K562 (cell line): ENCODE measurements at regions not wholly inside any gene's neighbourhood (a gene's known extent, or its start where the extent isn't known, plus 50 kb on each side); places are given as distances from the start of the nearest gene placed in this dataset.

ENCODE experiments used
- ATAC-seq: fragments of 200-7000 bp; cut with Tn5 transposase; 3 replicates; pipeline ENCODE4 v1.9.1; 2020; ENCODE audit warnings: moderate library complexity
- BruUV-seq: library from RNA; stranded (reverse); fragments of 400-500 nt; replicated peaks from 2 replicates; lab custom pipeline; 2021; lab: Mats Ljungman, UMichigan
- CTCF ChIA-PET: fragments of 300-600 bp; formaldehyde crosslinking; extraction: SDS; loops from one replicate; lab custom pipeline; 2021; ENCODE audit warnings: low intra/inter-chr PET ratio; lab: Yijun Ruan, JAX
- POLR2A ChIA-PET: fragments of 300-600, 350-650 bp; sonication (Branson Sonifier 250); formaldehyde crosslinking; extraction: SDS; loops from one replicate; lab custom pipeline; 2021; ENCODE audit warnings: antibody characterized with exemption, inconsistent platforms; lab: Yijun Ruan, JAX
- DNase-seq, 4 experiments: peaks; one replicate each; pipeline versions ENCODE4 v3.0.0 to v3.0.0-alpha.2; 2011 to 2018; ENCODE audit warnings: low spot score in 3 of 4, mixed read lengths in 3 of 4; ENCODE audit errors: extremely low read depth in 1 of 4
- FAIRE-seq: peaks from 2 replicates; lab custom pipeline; 2011; peaks lifted over from hg19 to GRCh38; lab: Jason Lieb, UNC
- H2AFZ ChIP-seq: 2 replicates; pipeline ENCODE4 v1.6.0; 2011; ENCODE audit warnings: low read depth, low read length, control low read depth, inconsistent platforms
- H3K27ac ChIP-seq: fragments of 200-600 bp; 3 replicates; pipeline ENCODE4 v1.8.0; 2011; ENCODE audit warnings: low read depth, mild to moderate bottlenecking, control low read depth, inconsistent platforms, low read length, moderate library complexity, mixed read lengths; ENCODE audit errors: extremely low read depth
- H3K27me3 ChIP-seq, 2 experiments: fragments of 300-600 bp in 1 of 2; 2 replicates in 1 of 2; 3 replicates in 1 of 2; pipeline versions ENCODE4 v1.6.0 to v1.8.0; 2011; ENCODE audit warnings: inconsistent platforms in 2 of 2, low read length in 2 of 2, mild to moderate bottlenecking in 1 of 2, mixed read lengths in 1 of 2, moderate library complexity in 1 of 2; ENCODE audit not compliant: control insufficient read depth in 2 of 2, insufficient read depth in 2 of 2
- H3K36me3 ChIP-seq: fragments of 300-600 bp; 3 replicates; pipeline ENCODE4 v1.8.0; 2011; ENCODE audit warnings: mild to moderate bottlenecking, low read length, inconsistent platforms; ENCODE audit not compliant: control insufficient read depth, insufficient read depth
- H3K4me1 ChIP-seq, 2 experiments: fragments of 200-600 bp in 1 of 2; replicated peaks in 1 of 2; 2 replicates in 1 of 2; 3 replicates in 1 of 2; pipeline versions ENCODE4 v1.5.1 to v1.8.0; 2011; ENCODE audit warnings: inconsistent platforms in 2 of 2, low read length in 2 of 2, mild to moderate bottlenecking in 1 of 2, mixed read lengths in 1 of 2, moderate library complexity in 1 of 2; ENCODE audit not compliant: control insufficient read depth in 2 of 2, insufficient read depth in 2 of 2
- H3K4me2 ChIP-seq: 2 replicates; pipeline ENCODE4 v1.6.1; 2011; ENCODE audit warnings: low read length, control low read depth, inconsistent platforms, mixed read lengths; ENCODE audit not compliant: insufficient read depth
- H3K4me3 ChIP-seq: fragments of 200-600 bp; sonication (generic), shearing (Covaris generic); 2 replicates; pipeline ENCODE4 v1.5.1; 2016; ENCODE audit warnings: control low read depth, inconsistent platforms
- H3K79me2 ChIP-seq: fragments of 200-600 bp; 3 replicates; pipeline ENCODE4 v1.8.0; 2011; ENCODE audit warnings: low read length, inconsistent platforms; ENCODE audit not compliant: control insufficient read depth, insufficient read depth
- H3K9ac ChIP-seq, 2 experiments: 2 replicates each; pipeline versions ENCODE4 v1.6.0 to v1.6.1; 2011; ENCODE audit warnings: low read depth in 2 of 2, low read length in 2 of 2, control low read depth in 1 of 2, inconsistent platforms in 1 of 2, mild to moderate bottlenecking in 1 of 2, mixed read lengths in 1 of 2; ENCODE audit not compliant: insufficient read depth in 1 of 2
- H3K9me1 ChIP-seq: one replicate; pipeline ENCODE4 v1.6.0; 2011; ENCODE audit warnings: inconsistent platforms, mild to moderate bottlenecking, low read length, moderate library complexity; ENCODE audit not compliant: control insufficient read depth, insufficient read depth
- H3K9me3 ChIP-seq: replicated peaks from 2 replicates; pipeline ENCODE4 v1.5.1; 2011; ENCODE audit warnings: low read depth, low read length, inconsistent platforms; ENCODE audit not compliant: control insufficient read depth, insufficient read depth
- H4K20me1 ChIP-seq: replicated peaks from 2 replicates; pipeline ENCODE4 v1.6.1; 2011; ENCODE audit warnings: low read length, inconsistent platforms, mixed read lengths; ENCODE audit not compliant: control insufficient read depth, insufficient read depth
- ATF4 ChIP-seq: fragments of 450-650 bp; formaldehyde crosslinking; IDR thresholded peaks from 2 replicates; pipeline ENCODE4 v1.4.0; 2022; ENCODE audit warnings: mild to moderate bottlenecking, moderate library complexity
- CCNT2 ChIP-seq: IDR thresholded peaks from 2 replicates; pipeline ENCODE4 v1.6.1; 2011; ENCODE audit warnings: borderline replicate concordance, low read depth, mild to moderate bottlenecking, moderate library complexity, mixed read lengths, low read length; ENCODE audit not compliant: insufficient read length; ENCODE audit errors: extremely low read depth
- CREB3 ChIP-seq: fragments of 450-650 bp; conservative IDR thresholded peaks from 2 replicates; pipeline ENCODE4 v1.6.1; 2016; ENCODE audit warnings: missing genetic modification characterization, low read depth, mild to moderate bottlenecking, missing compliant biosample characterization, moderate library complexity
- E2F3 ChIP-seq: fragments of 250-450 bp; sonication (Bioruptor Pico); IDR thresholded peaks from 2 replicates; pipeline ENCODE4 v1.4.0; 2020; ENCODE audit warnings: mild to moderate bottlenecking
- E2F5 ChIP-seq: sonication (generic); formaldehyde crosslinking; IDR thresholded peaks from 2 replicates; pipeline ENCODE4 v1.8.0; 2022; ENCODE audit warnings: mild to moderate bottlenecking, missing genetic modification reagents
- ETS1 ChIP-seq: conservative IDR thresholded peaks from 2 replicates; pipeline ENCODE4 v1.6.1; 2011; ENCODE audit warnings: low read depth, mild to moderate bottlenecking, low read length; ENCODE audit not compliant: control insufficient read depth
- GATAD2A ChIP-seq: fragments of 450-650 bp; IDR thresholded peaks from 2 replicates; pipeline ENCODE4 v1.6.1; 2017
- HSF4 ChIP-seq: fragments of 250-450 bp; sonication (Bioruptor Pico); IDR thresholded peaks from 2 replicates; pipeline ENCODE4 v2.1.2; 2022; ENCODE audit warnings: mild to moderate bottlenecking, moderate library complexity, borderline replicate concordance
- NUFIP1 ChIP-seq: fragments of 450-650 bp; IDR thresholded peaks from 2 replicates; pipeline ENCODE4 v1.6.1; 2018; ENCODE audit not compliant: partially characterized antibody
- SMARCA4 ChIP-seq: fragments of 450-650 bp; IDR thresholded peaks from 2 replicates; pipeline ENCODE4 v1.6.1; 2016
- SPI1 ChIP-seq: IDR thresholded peaks from 2 replicates; pipeline ENCODE4 v1.6.1; 2011; ENCODE audit warnings: low read depth, low read length, control low read depth, borderline replicate concordance
- SREBF2 ChIP-seq: sonication (generic); formaldehyde crosslinking; IDR thresholded peaks from 2 replicates; pipeline ENCODE4 v1.4.0; 2020; ENCODE audit warnings: mild to moderate bottlenecking, missing genetic modification reagents
- STAG1 ChIP-seq: sonication (generic); formaldehyde crosslinking; IDR thresholded peaks from 2 replicates; pipeline ENCODE4 v1.5.0; 2020; ENCODE audit warnings: missing genetic modification reagents, borderline replicate concordance
- ZNF165 ChIP-seq: fragments of 250-450 bp; sonication (Bioruptor Pico); IDR thresholded peaks from 2 replicates; pipeline ENCODE4 v1.4.0; 2020; ENCODE audit warnings: borderline replicate concordance
- ZNF347 ChIP-seq: fragments of 450-650 bp; formaldehyde crosslinking; IDR thresholded peaks from 2 replicates; pipeline ENCODE4 v1.4.0; 2020; ENCODE audit warnings: low read depth, mild to moderate bottlenecking, moderate library complexity
- ZNF764 ChIP-seq: fragments of 250-450 bp; sonication (Bioruptor Pico); IDR thresholded peaks from 2 replicates; pipeline ENCODE4 v1.4.0; 2020; ENCODE audit warnings: low read depth, mild to moderate bottlenecking, moderate library complexity
- ZNF77 ChIP-seq: fragments of 250-450 bp; sonication (Bioruptor Pico); IDR thresholded peaks from 2 replicates; pipeline ENCODE4 v1.5.0; 2020
- ZSCAN32 ChIP-seq: fragments of 450-650 bp; formaldehyde crosslinking; IDR thresholded peaks from 2 replicates; pipeline ENCODE4 v1.4.0; 2020; ENCODE audit warnings: mild to moderate bottlenecking, moderate library complexity
- WGBS: fragments of 100-300 bp; shearing (Covaris generic); methylation state at CpG from one replicate; pipeline ENCODE4 v1.1.6; 2016; ENCODE audit warnings: low coverage, mixed read lengths; ENCODE audit not compliant: insufficient coverage; ENCODE audit errors: missing lambda C conversion rate; 5-methylcytosine and 5-hydroxymethylcytosine counted together
- in situ Hi-C: fragments of 300-500 bp; cut with MboI; formaldehyde crosslinking; loops from 4 replicates; pipeline ENCODE4 v1.15.0; 2018; ENCODE audit warnings: inconsistent platforms, mixed read lengths
- intact Hi-C: fragments of 100-400 bp; cut with micrococcal nuclease; formaldehyde crosslinking; loops from 2 replicates; pipeline ENCODE4 v1.14.2; 2022

- TF ChIP-seq ZNF347, result no peak
- TF ChIP-seq ATF4 (CRISPR knock-in tag), result no peak
- TF ChIP-seq ZSCAN32, result no peak
- no peak for TF ChIP-seq SPI1
- TF ChIP-seq HSF4 (CRISPR knock-in tag), result no peak
- TF ChIP-seq E2F5, result no peak
- TF ChIP-seq CCNT2, result no peak
- TF ChIP-seq SMARCA4, result no peak
- TF ChIP-seq GATAD2A, result no peak
Measured at GRCh38 chr9:78438780-78439179, 141.9 kb downstream of the PSAT1 start (continued).

GRCh38 chr9:78439190-78439865, 142.4 kb downstream of the PSAT1 start:
- no peaks in the 10 kb centered on the region for H3K9me1 ChIP-seq
- no peaks in the 10 kb centered on the region for H3K27me3 ChIP-seq
- no TSS peak for BruUV-seq
- in situ Hi-C loops, result no loop called here
- peak; percentile 63 to 74 (median 68) for DNase-seq
- ChIA-PET POLR2A (interaction anchor here (0.6 kb wide), 1 partner anchor 841 kb away, joined by 3 read pairs; no protein-coding TSS in a partner anchor), CTCF (no interaction called here)
- FAIRE-seq, result peak; percentile 85
- no peaks in the 10 kb centered on the region for H3K79me2 ChIP-seq
- H3K9ac ChIP-seq, result no peak overlapping the region
- intact Hi-C loops, result no loop called here
- no peaks in the 10 kb centered on the region for H4K20me1 ChIP-seq
- H3K36me3 ChIP-seq, result no peaks in the 10 kb centered on the region
- H3K4me1 ChIP-seq, result no peaks in the 10 kb centered on the region
- peak; percentile 88 for ATAC-seq
- H3K4me3 ChIP-seq, result no peak overlapping the region
- no peak overlapping the region for H2AFZ ChIP-seq
- no peak overlapping the region for H3K27ac ChIP-seq
- H3K9me3 ChIP-seq, result no peaks in the 10 kb centered on the region
- WGBS, result 1% methylated on average over 15 of the region's 23 CpGs
- H3K4me2 ChIP-seq, result no peak overlapping the region
- TF ChIP-seq ETS1, result no peak
- TF ChIP-seq CREB3, result no peak
- no peak for TF ChIP-seq SREBF2 (CRISPR knock-in tag)
- no peak for TF ChIP-seq HSF4 (CRISPR knock-in tag)
- no peak for TF ChIP-seq E2F3 (CRISPR knock-in tag)
- TF ChIP-seq ZNF165 (CRISPR knock-in tag), result no peak
- TF ChIP-seq NUFIP1, result no peak
- TF ChIP-seq STAG1 (CRISPR knock-in tag), result peak; percentile 73; the same call in 1 of the 2 replicates
- no peak for TF ChIP-seq ZNF764 (CRISPR knock-in tag)
- no peak for TF ChIP-seq ZNF77 (CRISPR knock-in tag)
